ENCODE measurements at regions not wholly inside any gene's neighbourhood (a gene's known extent, or its start where the extent isn't known, plus 50 kb on each side); places are given as distances from the start of the nearest gene placed in this dataset.

DNA sequence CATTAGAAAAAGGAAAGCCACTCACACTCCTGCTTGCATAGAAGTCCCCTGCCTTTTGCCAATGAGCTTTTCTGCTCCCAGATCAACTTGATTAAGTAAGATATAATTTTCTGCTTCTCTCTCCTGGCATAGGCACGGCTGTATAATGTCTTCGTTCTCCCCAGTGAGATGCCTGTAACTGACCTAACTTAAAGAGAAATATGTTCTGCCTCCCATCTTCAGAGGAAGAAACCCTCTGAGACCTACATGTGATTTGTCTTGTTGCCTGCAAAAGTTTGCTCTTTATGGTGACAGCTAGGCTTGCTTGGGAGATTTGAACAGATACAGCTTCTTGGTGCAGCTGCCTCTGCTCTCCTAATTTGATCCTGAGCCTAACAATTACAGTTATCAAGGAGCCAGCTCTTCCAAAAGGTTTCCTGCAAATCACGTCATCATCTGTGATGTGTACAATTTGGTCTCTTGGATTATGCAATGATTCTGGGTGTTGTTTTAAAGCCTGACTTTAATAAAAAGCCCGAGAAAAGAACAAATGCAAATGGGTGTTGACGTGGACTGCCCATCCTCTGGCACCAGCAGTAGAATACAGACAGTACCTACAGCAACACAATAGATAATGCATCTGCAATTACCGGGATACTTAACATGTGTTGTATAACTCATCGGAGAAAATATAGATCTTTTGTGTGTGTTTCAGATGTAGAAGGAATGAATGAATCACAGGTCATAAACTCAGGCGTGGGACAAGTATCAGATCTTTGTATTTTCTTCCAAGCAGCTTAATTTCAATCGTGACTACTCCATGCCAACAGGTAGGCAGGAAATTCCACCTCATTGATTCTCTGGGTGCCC, 76.2 kb upstream of the KAZN start:
- H3K27me3 ChIP-seq (ENCODE audit: control insufficient read depth, insufficient read depth, low read length): no peaks in the 10 kb centered on the region
- H3K36me3 ChIP-seq (ENCODE audit: control insufficient read depth, insufficient read depth, low read length): no peaks in the 10 kb centered on the region
- H3K9me3 ChIP-seq (ENCODE audit: control insufficient read depth, insufficient read depth, low read length): no peaks in the 10 kb centered on the region
- no peak for ATAC-seq
- Mint-ChIP-seq H3K4me1 (no peaks in the 10 kb centered on the region), H3K4me3 (no peak overlapping the region), H3K27ac (no peak overlapping the region), H3K27me3 (ENCODE audit: low read depth in 2 of 2) (peaks cover 13 to 30% of the 10 kb centered on the region in 2 donors), H3K36me3 (no peaks in the 10 kb centered on the region), H3K9me3 (no peaks in the 10 kb centered on the region)
- H3K4me3 ChIP-seq (ENCODE audit: low read length): no peak overlapping the region
- WGBS (ENCODE audit: insufficient coverage): 85% methylated on average over 9 of the region's 9 CpGs
- DNase-seq: no peak
- TF ChIP-seq, protein P1, sequence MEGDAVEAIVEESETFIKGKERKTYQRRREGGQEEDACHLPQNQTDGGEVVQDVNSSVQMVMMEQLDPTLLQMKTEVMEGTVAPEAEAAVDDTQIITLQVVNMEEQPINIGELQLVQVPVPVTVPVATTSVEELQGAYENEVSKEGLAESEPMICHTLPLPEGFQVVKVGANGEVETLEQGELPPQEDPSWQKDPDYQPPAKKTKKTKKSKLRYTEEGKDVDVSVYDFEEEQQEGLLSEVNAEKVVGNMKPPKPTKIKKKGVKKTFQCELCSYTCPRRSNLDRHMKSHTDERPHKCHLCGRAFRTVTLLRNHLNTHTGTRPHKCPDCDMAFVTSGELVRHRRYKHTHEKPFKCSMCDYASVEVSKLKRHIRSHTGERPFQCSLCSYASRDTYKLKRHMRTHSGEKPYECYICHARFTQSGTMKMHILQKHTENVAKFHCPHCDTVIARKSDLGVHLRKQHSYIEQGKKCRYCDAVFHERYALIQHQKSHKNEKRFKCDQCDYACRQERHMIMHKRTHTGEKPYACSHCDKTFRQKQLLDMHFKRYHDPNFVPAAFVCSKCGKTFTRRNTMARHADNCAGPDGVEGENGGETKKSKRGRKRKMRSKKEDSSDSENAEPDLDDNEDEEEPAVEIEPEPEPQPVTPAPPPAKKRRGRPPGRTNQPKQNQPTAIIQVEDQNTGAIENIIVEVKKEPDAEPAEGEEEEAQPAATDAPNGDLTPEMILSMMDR (IDR thresholded peaks at IDR 0.05): no peak
- H3K27ac ChIP-seq (ENCODE audit: low read length): no peak overlapping the region
- intact Hi-C loops (cut with micrococcal nuclease): no loop called here
- no peaks in the 10 kb centered on the region for H3K4me1 ChIP-seq (ENCODE audit: control insufficient read depth, insufficient read depth, low read length)

DNA sequence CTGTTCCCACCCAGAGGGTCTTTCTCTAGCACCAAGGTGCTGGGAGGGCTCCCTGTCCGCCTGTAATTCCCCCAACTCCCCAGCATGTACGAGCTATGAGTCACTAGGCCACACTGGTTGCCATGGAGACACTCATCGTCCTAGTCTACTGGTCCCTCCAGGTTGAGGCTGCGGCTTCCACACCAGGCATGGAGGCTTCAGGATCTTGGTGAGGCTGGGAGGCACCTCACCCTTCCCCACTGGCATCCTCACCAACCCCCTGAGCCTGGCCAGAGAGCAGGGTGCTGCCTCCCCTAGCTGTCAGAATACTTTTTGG, 75.6 kb upstream of the KAZN start:
- no peaks in the 10 kb centered on the region for H3K36me3 Mint-ChIP-seq
- TF ChIP-seq, protein P1 (IDR thresholded peaks at IDR 0.05): no peak
- H3K4me3 ChIP-seq (ENCODE audit: low read length): no peak overlapping the region
- no peak for DNase-seq
- H3K4me1 ChIP-seq (ENCODE audit: control insufficient read depth, insufficient read depth, low read length): no peaks in the 10 kb centered on the region
- H3K9me3 ChIP-seq (ENCODE audit: control insufficient read depth, insufficient read depth, low read length): no peaks in the 10 kb centered on the region
- peaks cover 13 to 25% of the 10 kb centered on the region in 2 donors for H3K27me3 Mint-ChIP-seq (ENCODE audit: low read depth in 2 of 2)
- no peaks in the 10 kb centered on the region for H3K36me3 ChIP-seq (ENCODE audit: control insufficient read depth, insufficient read depth, low read length)
- H3K27ac Mint-ChIP-seq: no peak overlapping the region
- no peaks in the 10 kb centered on the region for H3K9me3 Mint-ChIP-seq
- H3K4me1 Mint-ChIP-seq: no peaks in the 10 kb centered on the region
- intact Hi-C loops (cut with micrococcal nuclease): no loop called here
- 59% methylated on average over 4 of the region's 4 CpGs for WGBS (ENCODE audit: insufficient coverage)
- no peaks in the 10 kb centered on the region for H3K27me3 ChIP-seq (ENCODE audit: control insufficient read depth, insufficient read depth, low read length)
- H3K27ac ChIP-seq (ENCODE audit: low read length): no peak overlapping the region
- ATAC-seq: no peak
- no peak overlapping the region for H3K4me3 Mint-ChIP-seq

GRCh38 chr1:14524826-14525636, 73.5 kb upstream of the KAZN start:
- no peaks in the 10 kb centered on the region for H3K36me3 Mint-ChIP-seq
- H3K27ac Mint-ChIP-seq: no peak overlapping the region
- H3K9me3 ChIP-seq (ENCODE audit: control insufficient read depth, insufficient read depth, low read length): no peaks in the 10 kb centered on the region
- intact Hi-C loops (cut with micrococcal nuclease): no loop called here
- peaks cover 10 to 18% of the 10 kb centered on the region in 2 donors for H3K27me3 Mint-ChIP-seq (ENCODE audit: low read depth in 2 of 2)
- DNase-seq (no peak), ATAC-seq (no peak)
- 74% methylated on average over 3 of the region's 3 CpGs for whole genome bisulfite sequencing (ENCODE audit: insufficient coverage)
- no peaks in the 10 kb centered on the region for H3K36me3 ChIP-seq (ENCODE audit: control insufficient read depth, insufficient read depth, low read length)
- H3K27ac ChIP-seq (ENCODE audit: low read length): no peak overlapping the region
- no peaks in the 10 kb centered on the region for H3K9me3 Mint-ChIP-seq
- TF ChIP-seq, protein P1 (IDR thresholded peaks at IDR 0.05): no peak
- H3K27me3 ChIP-seq (ENCODE audit: control insufficient read depth, insufficient read depth, low read length): no peaks in the 10 kb centered on the region
- no peaks in the 10 kb centered on the region for H3K4me1 ChIP-seq (ENCODE audit: control insufficient read depth, insufficient read depth, low read length)
- no peak overlapping the region for H3K4me3 ChIP-seq (ENCODE audit: low read length)
- no peak overlapping the region for H3K4me3 Mint-ChIP-seq
- no peaks in the 10 kb centered on the region for H3K4me1 Mint-ChIP-seq
